Activated B cell treated with CpG ODN at 0.5 μM for 24 hours (primary cell): ENCODE measurements at regions not wholly inside any gene's neighbourhood (a gene's known extent, or its start where the extent isn't known, plus 50 kb on each side); places are given as distances from the start of the nearest gene placed in this dataset.

ENCODE experiments used
- ATAC-seq: fragments of 200-7000 bp; cut with Tn5 transposase; one replicate; pipeline ENCODE4 v1.10.0; 2021; ENCODE audit warnings: low read depth, mild to moderate bottlenecking, moderate library complexity
- CTCF ChIA-PET: fragments of 350-600 bp; sonication (Branson Sonifier 250); formaldehyde crosslinking; loops from one replicate; lab custom pipeline; 2021; ENCODE audit warnings: antibody characterized with exemption; lab: Charles Lee
- POLR2A ChIA-PET: fragments of 350-600 bp; sonication (Branson Sonifier 250); formaldehyde crosslinking; loops from one replicate; lab custom pipeline; 2021; ENCODE audit warnings: antibody characterized with exemption; lab: Charles Lee
- DNase-seq: peaks from one replicate; pipeline ENCODE4 v3.0.0; 2022
- H3K27ac Mint-ChIP-seq: one replicate; pipeline ENCODE4 v1.8.0; 2020; ENCODE audit warnings: mixed read lengths
- H3K27me3 Mint-ChIP-seq: one replicate; pipeline ENCODE4 v1.8.0; 2021; ENCODE audit warnings: mixed read lengths
- H3K36me3 Mint-ChIP-seq: one replicate; pipeline ENCODE4 v1.8.0; 2021; ENCODE audit warnings: low read depth, mixed read lengths
- H3K4me1 Mint-ChIP-seq: one replicate; pipeline ENCODE4 v1.8.0; 2021; ENCODE audit warnings: mixed read lengths
- H3K4me3 Mint-ChIP-seq: one replicate; pipeline ENCODE4 v1.8.0; 2020; ENCODE audit warnings: mild to moderate bottlenecking, mixed read lengths
- H3K9me3 Mint-ChIP-seq: one replicate; pipeline ENCODE4 v1.8.0; 2020; ENCODE audit warnings: mixed read lengths
- CTCF ChIP-seq: fragments of 200-600 bp; IDR thresholded peaks from one replicate; pipeline ENCODE4 v1.8.0; 2022; ENCODE audit warnings: antibody characterized with exemption, mild to moderate bottlenecking
- intact Hi-C: fragments of 100-400 bp; cut with micrococcal nuclease; formaldehyde crosslinking; loops from one replicate; pipeline ENCODE4 v1.15.1; 2024

DNA sequence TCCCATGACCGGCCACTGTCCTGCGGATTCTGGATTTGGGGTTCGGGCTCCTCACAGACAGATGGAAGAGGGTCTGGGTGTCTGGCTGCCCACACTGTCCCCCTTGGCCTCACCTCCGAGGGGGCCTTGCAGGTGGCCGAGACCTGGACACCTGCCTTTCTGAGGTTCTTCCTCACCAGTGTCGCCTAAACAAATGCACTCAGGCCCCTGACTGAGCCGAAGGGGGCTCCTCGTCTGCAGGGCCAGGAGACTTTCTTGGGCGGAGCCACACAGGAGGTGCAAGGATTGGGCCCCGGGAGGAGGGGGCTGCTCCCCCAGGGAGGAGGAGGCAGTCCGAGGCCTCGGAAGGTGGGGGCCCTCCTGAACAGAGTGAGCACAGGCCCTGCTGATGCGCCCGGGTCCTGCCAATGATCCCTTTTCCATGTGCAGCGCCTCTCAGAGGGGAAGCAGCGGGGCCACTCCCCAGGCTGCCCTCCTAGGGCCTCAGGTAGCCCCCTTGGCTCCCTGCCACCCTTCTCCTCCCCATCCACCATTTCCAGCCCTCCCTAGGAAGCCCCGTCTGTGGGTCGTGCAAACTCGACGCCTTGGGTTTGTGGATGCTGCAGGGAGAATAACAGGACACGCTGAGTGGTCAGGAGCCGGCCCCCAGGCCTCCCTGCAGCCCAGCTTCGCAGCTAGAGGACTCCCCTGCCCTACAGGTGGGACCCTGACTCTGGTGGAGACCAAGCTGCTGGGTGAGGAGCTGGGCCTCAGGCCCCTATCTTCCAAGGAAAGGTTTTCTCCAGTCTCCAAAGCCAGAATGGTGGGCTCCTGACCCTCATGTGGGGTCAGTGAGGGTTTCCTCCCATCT lies 63.4 kb upstream of the ZNF469 start:
- no peak overlapping the region for H3K27ac Mint-ChIP-seq
- no peaks in the 10 kb centered on the region for H3K36me3 Mint-ChIP-seq
- H3K27me3 Mint-ChIP-seq = peaks cover 5% of the 10 kb centered on the region
- ChIA-PET POLR2A (no interaction called here), CTCF (no interaction called here)
- TF ChIP-seq CTCF = no peak
- no peaks in the 10 kb centered on the region for H3K9me3 Mint-ChIP-seq
- ATAC-seq = no peak
- no peak for DNase-seq
- intact Hi-C loops = no loop called here
- H3K4me3 Mint-ChIP-seq = no peak overlapping the region
- H3K4me1 Mint-ChIP-seq = no peaks in the 10 kb centered on the region

GRCh38 chr16:88320947-88321634 lies 61.7 kb upstream of the ZNF469 start:
- Mint-ChIP-seq H3K4me1 (no peaks in the 10 kb centered on the region), H3K27ac (no peak overlapping the region), H3K4me3 (no peak overlapping the region), H3K27me3 (peaks cover 5% of the 10 kb centered on the region), H3K9me3 (no peaks in the 10 kb centered on the region), H3K36me3 (no peaks in the 10 kb centered on the region)
- ATAC-seq = no peak
- POLR2A ChIA-PET = no interaction called here
- CTCF ChIA-PET = no interaction called here
- TF ChIP-seq CTCF = no peak
- no peak for DNase-seq
- intact Hi-C loops = no loop called here

DNA sequence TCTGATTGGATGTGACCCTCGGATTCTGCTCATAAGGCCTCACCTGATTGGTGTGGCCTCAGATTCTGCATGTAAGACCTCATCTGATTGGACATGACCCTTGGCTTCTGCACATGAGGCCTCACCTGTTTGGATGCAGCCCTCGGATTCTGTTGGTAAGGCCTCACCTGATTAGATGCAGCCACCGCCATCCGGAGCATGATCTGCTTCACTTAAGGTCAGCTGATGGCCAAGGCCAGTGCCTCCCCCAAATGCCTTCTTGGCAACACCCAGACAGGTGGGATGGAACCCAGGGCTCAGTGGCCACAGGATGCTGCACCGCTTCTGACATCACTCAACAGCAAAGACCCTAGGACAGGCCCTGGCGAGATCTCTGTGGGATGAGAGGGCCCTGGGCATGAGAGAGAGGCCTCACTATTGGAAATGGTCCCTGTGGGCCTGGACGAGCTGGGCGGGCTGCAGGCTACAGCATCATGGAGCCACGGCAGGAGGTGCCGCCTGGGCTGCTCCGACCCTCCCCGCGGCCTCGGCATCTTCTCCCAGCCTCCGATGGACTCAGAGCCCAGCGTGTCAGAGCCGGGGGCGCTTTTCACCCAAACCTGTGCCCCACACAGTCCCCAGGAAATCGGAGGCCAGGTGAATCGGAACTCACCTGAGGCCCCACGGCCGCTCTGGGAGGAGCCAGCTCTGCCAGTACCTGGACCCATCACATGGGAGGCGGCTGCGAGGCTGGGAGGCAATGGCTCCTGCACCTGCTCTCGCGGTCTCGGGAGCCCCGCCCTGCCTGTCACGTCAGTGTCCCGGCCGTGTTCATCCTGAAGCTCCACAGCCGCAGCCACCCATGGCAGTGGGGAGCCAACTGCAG lies 60.9 kb upstream of the ZNF469 start:
- Mint-ChIP-seq H3K9me3 (no peaks in the 10 kb centered on the region), H3K27me3 (peaks cover 5% of the 10 kb centered on the region), H3K36me3 (no peaks in the 10 kb centered on the region), H3K4me1 (no peaks in the 10 kb centered on the region), H3K4me3 (no peak overlapping the region), H3K27ac (no peak overlapping the region)
- DNase-seq = no peak
- TF ChIP-seq CTCF = no peak
- intact Hi-C loops = no loop called here
- ChIA-PET POLR2A (no interaction called here), CTCF (no interaction called here)
- ATAC-seq = no peak

- DNase-seq (no peak), ATAC-seq (no peak)
- Mint-ChIP-seq H3K27me3 (peaks cover 4% of the 10 kb centered on the region), H3K27ac (no peak overlapping the region), H3K36me3 (no peaks in the 10 kb centered on the region), H3K4me1 (no peaks in the 10 kb centered on the region), H3K9me3 (no peaks in the 10 kb centered on the region), H3K4me3 (no peak overlapping the region)
- intact Hi-C loops = no loop called here
- POLR2A ChIA-PET = no interaction called here
- no peak for TF ChIP-seq CTCF
- CTCF ChIA-PET = no interaction called here
These were observed 60.2 kb upstream of the ZNF469 start for GRCh38 chr16:88322500-88322970.
